SIG-M5 (cell line): ENCODE measurements at regions not wholly inside any gene's neighbourhood (a gene's known extent, or its start where the extent isn't known, plus 50 kb on each side); places are given as distances from the start of the nearest gene placed in this dataset.

Experiments used
- DNase-seq: peaks from one replicate; lab custom pipeline; 2025; lab: John Stamatoyannopoulos, UW

DNA sequence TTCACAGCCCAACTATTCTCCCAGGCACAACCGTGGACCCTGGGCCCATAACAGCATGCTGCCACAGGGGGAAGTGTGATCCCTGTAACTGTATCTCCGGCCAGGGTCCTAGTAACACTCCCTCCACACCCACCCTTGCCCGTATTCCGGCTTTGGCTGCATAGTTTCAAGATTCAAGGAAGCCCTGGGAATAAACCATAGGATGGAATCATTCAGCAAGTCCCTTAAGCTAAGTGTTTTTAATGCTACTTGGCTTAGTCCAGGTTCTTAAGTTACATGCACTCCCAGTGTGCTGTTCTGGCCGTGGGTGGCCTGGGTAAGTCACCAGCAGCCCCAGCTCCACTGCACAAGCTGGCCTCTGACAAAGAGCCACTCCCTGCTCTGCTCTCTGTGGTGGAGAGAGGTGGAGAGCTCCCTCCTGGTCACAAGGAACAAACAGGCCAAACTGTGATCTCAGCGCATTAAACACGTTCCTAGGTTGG lies 532.4 kb upstream of the SGCG start:
- no peak for DNase-seq

DNA sequence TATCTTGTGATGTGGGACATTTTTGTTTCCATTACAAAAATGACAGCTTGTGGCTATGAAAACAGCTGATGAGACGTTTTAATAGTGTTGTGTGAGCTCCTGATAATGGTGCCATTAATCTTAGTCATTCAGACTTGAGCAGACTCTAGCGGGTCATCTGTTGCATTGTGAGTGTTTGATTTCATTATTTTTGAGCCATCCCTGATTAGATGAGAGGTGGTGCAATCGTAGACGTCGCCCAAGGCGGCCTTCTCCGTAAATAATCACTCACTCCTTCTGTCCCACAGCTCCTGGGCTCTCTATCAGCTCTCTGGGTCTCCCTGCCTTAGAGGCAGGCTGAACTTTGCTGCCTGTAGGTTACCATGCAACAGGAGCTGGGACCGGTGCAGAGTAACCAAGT lies 528.0 kb upstream of the SGCG start:
- DNase-seq: no peak

- no peak for DNase-seq
These were observed 526.9 kb upstream of the SGCG start for GRCh38 chr13:22653866-22654265.

DNA sequence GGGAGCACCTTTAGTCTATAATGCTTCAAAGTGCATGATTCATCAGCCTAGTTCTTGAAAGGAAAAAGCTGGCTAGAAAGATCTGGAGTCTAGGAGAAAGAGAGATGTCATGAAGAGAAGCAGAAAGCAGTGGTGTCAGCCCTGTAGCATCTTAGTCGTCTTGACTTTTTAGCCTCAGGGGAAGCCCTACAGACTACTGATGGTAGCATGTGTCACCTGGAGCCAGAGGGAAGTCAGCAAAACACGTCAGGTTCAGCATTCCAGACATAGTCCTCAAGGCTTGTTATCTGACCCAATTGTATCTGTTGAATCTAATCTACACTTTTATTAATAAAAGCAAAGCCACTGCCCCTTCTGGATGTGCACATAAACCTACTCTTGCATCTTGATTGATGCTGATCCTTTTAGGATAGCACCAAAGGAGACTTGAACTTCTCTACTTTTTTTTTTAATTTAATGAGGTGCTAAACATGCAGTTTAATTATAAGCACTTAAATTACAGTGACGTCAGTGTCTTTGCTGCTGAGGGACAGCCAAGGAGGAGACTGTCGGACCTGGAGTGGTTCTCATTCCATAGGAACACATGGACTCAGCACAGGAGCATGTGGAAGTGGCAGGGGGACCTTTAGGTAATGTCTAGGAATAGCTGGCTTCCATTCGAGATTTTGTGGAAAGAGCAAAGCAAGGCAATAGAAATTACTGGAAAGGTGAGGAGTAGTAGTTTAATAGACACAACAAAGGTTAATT lies 525.5 kb upstream of the SGCG start:
- no peak for DNase-seq

DNA sequence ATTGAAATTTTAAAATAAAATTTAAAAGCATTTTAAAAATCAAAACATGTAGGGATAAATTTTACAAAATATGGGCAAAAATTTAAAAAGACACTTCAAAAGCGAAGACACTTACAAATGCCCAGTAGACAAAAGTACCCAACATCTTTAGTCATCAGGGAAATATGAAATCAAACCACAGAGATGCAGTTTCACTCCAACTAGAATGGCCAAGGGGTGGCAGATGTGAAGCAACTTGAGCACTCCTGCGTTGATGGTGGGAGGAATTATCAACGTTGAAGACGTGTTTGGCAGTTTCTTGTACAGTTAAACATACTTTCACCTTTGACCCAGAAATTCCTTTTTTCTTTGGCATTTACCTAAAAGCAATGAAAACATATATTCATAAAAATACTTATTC lies 518.0 kb upstream of the SGCG start:
- no peak for DNase-seq

- no peak for DNase-seq
These were observed 515.3 kb upstream of the SGCG start for GRCh38 chr13:22665506-22665905.

- DNase-seq: no peak
These were observed 490.0 kb upstream of the SGCG start for GRCh38 chr13:22690756-22691155.

GRCh38 chr13:22693691-22694090 lies 487.1 kb upstream of the SGCG start:
- no peak for DNase-seq

- no peak for DNase-seq
These were observed 484.3 kb upstream of the SGCG start for GRCh38 chr13:22696433-22696832.

DNA sequence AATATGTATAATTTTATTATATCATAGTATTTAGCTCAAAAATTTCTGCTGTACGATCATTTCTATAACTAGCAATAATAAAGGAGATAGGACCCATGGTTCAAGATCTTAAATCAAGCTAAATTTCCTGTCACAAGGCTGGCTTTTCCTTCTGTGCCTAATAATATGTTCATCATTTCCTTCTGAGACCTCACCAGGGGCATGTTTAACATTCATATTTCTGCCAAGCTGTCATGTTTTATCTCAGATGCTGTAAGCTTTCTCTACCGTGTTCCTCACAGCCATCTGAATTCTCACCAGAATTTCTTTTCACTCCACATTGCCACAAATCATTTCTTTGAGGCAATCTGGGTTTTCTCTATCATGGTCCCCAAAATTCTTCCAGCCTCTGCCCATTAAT lies 482.3 kb upstream of the SGCG start:
- DNase-seq: no peak

DNA sequence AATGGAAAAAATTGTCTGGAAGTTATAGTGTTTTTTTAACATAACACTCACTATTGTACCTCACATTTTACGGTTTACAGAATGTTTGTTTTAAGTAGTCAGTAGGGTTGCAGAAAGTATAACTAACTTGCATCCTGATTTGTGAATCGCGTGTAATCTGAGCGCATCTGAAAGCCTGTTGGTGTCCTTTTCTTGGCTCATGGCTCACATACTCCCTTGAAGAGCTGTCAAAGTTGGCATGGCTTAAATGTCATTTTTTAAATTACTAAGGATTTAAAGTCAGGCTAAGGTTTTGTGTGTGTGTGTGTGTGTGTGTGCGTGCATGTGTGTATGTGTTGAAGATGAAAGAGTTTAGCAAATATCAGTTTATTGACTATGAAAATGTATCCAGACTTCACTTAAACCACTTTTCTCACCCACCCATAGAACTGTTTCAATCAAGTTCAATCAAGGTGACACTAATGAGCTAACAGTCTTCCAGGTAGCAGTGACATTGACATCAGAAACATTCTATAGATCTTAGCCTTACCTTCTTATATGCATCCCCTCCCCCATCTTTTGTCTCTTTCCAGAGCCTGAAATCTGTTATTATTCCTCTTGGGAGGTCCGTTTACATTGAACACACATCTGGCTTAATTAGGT lies 480.4 kb upstream of the SGCG start:
- DNase-seq: no peak

GRCh38 chr13:22703601-22704209 lies 477.1 kb upstream of the SGCG start:
- no peak for DNase-seq

DNA sequence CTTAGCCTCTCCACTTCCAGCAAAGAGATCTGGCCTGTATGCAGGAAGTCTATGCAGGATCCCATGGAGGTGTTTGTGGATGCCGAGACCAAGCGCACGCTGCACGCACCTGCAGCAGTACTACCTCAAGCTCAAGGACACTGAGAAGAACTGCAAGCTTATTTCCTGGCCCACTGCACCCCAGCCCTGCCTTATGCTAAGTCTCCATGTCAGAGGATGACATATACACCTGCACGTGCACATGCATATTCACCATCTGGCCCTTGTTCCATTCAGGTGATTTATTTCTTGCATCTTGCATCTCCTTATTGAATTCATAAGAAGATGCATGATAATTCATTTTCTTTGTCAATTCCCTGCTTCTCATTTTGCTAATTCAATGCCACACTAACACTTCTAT lies 472.8 kb upstream of the SGCG start:
- DNase-seq: no peak

GRCh38 chr13:22717036-22717435 lies 463.7 kb upstream of the SGCG start:
- DNase-seq: no peak

DNA sequence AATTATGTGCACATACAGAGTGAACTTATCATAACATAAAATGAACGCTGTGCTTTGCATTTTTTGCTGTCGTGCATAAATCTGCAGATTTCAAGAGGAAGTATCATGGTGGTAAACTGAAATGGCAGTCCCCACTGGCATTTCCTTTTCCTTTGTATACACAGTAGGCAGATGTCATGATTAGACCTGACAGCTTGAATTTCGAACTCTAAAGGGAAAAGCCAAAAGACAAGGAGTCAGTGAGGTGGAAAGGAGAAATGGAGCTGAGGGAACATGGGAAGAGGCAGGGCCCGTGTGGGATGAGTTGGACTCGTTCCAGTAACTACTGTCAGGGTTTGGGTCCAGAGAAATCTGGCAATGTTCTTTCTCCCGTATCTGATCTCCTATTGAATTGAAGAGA lies 454.1 kb upstream of the SGCG start:
- no peak for DNase-seq

GRCh38 chr13:22735011-22735995 lies 445.5 kb upstream of the SGCG start:
- DNase-seq: no peak

- no peak for DNase-seq
These were observed 444.6 kb upstream of the SGCG start for GRCh38 chr13:22736084-22736767.

GRCh38 chr13:22736768-22737092 lies 444.0 kb upstream of the SGCG start:
- no peak for DNase-seq

GRCh38 chr13:22738357-22738756 lies 442.4 kb upstream of the SGCG start:
- no peak for DNase-seq

DNA sequence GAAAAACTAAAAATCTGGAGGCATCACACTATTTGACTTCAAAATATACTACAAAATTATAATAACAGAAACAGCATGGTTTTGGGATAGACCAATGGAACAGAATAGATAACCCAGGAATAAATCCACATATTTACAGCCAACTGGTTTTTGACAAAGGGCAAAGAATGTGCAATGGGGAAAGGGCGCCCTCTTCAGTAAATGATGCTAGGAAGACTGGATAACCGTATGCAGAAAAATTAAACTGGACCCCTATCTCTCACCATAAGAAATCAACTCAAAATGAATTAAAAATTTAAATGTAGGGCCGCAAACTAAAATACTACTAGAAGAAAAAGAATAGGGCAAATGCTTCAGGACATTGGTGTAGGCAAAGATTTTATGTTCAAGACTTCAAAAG lies 440.5 kb upstream of the SGCG start:
- DNase-seq: no peak

GRCh38 chr13:22744688-22745452 lies 435.9 kb upstream of the SGCG start:
- no peak for DNase-seq
